ENCODE measurements at regions not wholly inside any gene's neighbourhood (a gene's known extent, or its start where the extent isn't known, plus 50 kb on each side); places are given as distances from the start of the nearest gene placed in this dataset.
"Not testable (repeated sequence)": the region's sequence is repeated elsewhere in the genome, so short reads cannot be mapped to it uniquely, and the experiment has no call there.

DNA sequence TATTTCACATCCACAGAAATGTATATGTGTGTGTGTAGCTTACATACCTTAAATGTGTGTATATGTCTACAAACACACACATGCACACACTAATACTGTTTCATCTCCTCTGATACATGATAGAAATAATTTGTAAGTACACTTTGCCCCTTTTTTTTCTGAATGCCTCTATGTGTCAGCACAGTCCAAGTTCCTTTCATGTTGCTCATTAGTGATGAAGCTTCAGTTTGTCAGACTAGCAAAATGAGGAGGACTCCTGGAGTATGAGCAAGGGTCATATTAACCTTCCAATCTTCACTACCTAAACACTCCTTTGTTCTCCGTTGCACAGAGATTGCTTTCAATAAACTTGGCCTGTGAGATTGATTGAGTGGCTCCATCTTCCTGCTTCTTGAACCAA lies 935.4 kb downstream of the MRPL39 start:
- DNase-seq = no peak

DNA sequence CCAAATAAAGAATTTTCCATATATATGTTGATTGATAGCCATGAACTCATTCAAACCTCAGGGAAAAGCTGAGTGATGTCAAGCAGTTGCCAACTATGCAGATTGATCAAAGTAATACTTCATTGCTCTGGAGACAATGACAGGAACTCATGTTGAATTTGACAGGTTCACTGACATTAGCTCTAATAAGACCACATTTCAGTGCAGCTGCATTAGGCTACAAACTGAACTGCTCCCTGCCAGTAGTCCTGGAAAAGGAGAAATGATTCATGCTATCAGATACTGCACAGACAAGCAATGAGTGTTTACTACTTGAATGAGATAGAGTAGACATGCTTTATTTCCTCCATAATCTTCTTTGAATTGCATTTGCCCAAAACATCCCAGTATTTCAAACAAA lies 948.4 kb downstream of the MRPL39 start:
- no peak for DNase-seq

DNA sequence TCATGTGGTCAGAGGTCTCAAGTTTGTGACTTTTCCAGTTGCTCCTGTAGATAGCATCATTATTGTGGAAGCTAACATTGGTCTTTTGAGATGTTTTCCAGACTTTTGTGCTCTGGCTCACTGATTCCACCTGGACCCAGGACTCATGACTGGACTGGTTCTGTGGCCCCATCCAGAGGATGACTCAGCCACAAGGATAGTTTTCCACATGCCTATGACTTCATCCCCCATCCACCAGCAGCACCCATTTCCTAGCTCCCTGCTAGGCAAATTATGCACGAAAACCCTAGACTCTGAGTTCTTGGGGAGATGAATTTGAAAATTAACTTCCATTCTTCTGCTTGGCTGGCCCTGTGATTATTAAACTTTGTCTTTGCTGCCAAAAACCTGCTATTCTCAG lies 949.3 kb downstream of the MRPL39 start:
- DNase-seq = no peak

- no peak for DNase-seq
Measured at GRCh38 chr21:24649691-24650090, 957.6 kb downstream of the MRPL39 start.

DNA sequence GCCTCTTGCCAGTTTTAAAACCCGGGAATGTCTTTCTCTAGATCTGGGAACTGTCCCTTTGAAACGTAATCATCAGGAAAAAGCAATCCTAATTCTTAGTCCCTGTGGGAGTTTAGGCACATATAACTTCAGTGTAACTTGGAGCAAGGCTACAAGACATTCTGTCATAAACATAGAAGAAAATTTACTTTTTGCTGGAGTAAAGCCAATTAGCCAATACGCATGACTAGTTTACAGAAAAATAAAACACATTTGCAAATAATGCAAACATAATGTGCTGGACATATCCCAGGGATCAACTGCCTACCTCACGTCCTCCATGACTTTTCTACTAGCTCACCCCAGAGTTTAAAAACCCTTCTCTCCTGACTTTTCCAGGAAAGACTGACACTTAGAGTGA lies 970.6 kb downstream of the MRPL39 start:
- no peak for DNase-seq

DNA sequence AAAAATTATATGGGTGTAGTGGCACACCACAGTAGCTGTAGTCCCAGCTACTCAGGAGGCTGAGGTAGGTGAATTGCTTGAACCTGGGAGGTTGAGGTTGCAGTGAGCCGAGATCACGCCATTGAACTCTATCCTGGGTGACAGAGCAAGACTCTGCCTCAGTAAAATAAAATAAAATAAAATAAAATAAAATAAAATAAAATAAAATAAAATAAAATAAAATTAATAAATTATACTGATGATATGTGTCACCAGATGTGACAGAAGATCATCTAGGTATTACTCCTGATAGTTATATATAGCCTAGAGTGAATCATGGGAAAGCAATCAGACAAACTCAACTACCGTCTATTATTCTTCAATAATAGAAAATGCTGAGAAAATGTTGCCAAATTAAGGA lies 972.5 kb downstream of the MRPL39 start:
- DNase-seq = no peak

- DNase-seq = no peak
Measured at GRCh38 chr21:24628536-24628935, 978.7 kb downstream of the MRPL39 start.

GRCh38 chr21:24628046-24628445 lies 979.2 kb downstream of the MRPL39 start:
- no peak for DNase-seq

- no peak for DNase-seq
Measured at GRCh38 chr21:24617819-24618218, 989.5 kb downstream of the MRPL39 start.

- no peak for DNase-seq
Measured at GRCh38 chr21:24594082-24594481, 1013.2 kb downstream of the MRPL39 start.

GRCh38 chr21:24590261-24590660 lies 1017.0 kb downstream of the MRPL39 start:
- no peak for DNase-seq

GRCh38 chr21:24583473-24583872 lies 1023.8 kb downstream of the MRPL39 start:
- no peak for DNase-seq

- DNase-seq = no peak
Measured at GRCh38 chr21:24577301-24577700, 1030.0 kb downstream of the MRPL39 start.

- DNase-seq = no peak
Measured at GRCh38 chr21:24561291-24561690, 1046.0 kb downstream of the MRPL39 start.

- no peak for DNase-seq
Measured at GRCh38 chr21:24552491-24552890, 1054.8 kb downstream of the MRPL39 start.

GRCh38 chr21:24545807-24546361 lies 1061.4 kb downstream of the MRPL39 start:
- no peak for DNase-seq

- no peak for DNase-seq
Measured at GRCh38 chr21:24514081-24514733, 1093.1 kb downstream of the MRPL39 start.

DNA sequence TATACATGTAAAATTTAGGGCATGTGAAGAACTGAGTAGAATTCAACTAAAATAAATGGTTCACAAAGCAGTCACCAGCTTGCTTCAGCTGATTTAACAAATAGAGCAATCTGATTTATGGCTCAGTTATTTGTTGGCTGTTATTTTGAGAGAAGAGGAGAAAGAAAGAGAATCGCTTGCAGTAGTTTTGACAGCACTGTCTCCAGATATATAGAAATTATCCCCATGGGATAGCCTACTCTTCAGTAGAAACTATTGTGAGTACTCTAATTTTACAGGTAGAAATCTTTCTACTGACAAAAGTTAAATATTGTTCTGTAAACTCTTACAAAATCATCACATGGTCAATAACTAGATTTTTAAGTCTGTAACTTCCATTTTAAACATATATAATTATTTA lies 1098.2 kb downstream of the MRPL39 start:
- no peak for DNase-seq

GRCh38 chr21:24486973-24487372 lies 1120.3 kb downstream of the MRPL39 start:
- DNase-seq = no peak

DNA sequence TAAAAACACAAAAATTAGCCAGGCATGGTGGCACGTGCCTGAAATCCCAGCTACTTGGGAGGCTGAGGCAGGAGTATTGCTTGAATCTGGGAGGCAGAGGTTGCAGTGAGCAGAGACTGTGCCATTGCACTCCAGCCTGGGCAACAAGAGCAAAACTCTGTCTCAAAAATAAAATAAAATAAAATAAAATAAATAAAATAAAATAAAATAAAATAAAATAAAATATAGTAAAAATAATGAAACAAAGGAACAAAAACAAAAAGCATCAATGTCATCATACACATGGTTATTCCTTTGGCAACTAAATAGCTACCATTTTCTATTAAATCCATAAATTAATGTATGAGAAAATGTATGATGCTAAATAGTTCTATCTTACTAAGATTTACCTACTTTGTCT lies 1123.9 kb downstream of the MRPL39 start:
- DNase-seq = not testable (repeated sequence)

GRCh38 chr21:24470852-24471251 lies 1136.4 kb downstream of the MRPL39 start:
- no peak for DNase-seq

GRCh38 chr21:24456358-24456757 lies 1150.9 kb downstream of the MRPL39 start:
- no peak for DNase-seq

- DNase-seq = no peak
Measured at GRCh38 chr21:24450119-24450518, 1157.2 kb downstream of the MRPL39 start.

DNA sequence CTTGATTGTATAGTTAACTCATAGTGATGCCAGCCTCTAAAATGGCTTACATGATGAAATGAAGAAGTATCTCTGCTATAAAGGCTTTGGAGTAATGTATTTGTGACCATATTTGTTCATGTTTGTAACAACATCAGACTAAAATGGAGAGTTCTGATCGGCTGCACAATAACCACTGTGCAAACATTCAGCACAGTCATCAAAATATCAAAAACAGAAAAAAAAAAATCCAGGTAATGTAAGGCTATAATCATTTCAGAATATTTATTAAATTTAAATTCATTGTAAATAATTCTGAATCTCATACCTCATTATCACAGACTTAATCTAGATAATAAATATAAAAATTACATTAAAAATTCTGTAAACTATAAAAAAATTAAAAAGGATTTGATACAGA lies 1161.8 kb downstream of the MRPL39 start:
- no peak for DNase-seq

- no peak for DNase-seq
Measured at GRCh38 chr21:24444736-24445135, 1162.5 kb downstream of the MRPL39 start.

Measured in islet precursor cell (in vitro differentiated cells).